Gastroesophageal sphincter (tissue), 4 donors: ENCODE measurements at regions not wholly inside any gene's neighbourhood (a gene's known extent, or its start where the extent isn't known, plus 50 kb on each side); places are given as distances from the start of the nearest gene placed in this dataset.
"Not testable (repeated sequence)": the region's sequence is repeated elsewhere in the genome, so short reads cannot be mapped to it uniquely, and the experiment has no call there.

ENCODE experiments used
- ATAC-seq: fragments of 150-250 bp; one replicate; pipeline ENCODE4 v1.9.1; 2016; ENCODE audit warnings: mild to moderate bottlenecking, moderate library complexity
- H3K27ac ChIP-seq, 4 donors: fragments of 200-600 bp; sonication (generic) in 3 of 4; 1 replicate in 3 of 4; 2 replicates in 1 of 4; pipeline ENCODE4 v1.5.1; 2016 to 2019
- H3K27me3 ChIP-seq: fragments of 200-600 bp; sonication (generic); one replicate; pipeline ENCODE4 v1.5.1; 2019
- H3K36me3 ChIP-seq, 2 donors: fragments of 200-600 bp; sonication (generic); one replicate each; pipeline ENCODE4 v1.5.1; 2019; ENCODE audit warnings: control low read depth in 1 of 2
- H3K4me1 ChIP-seq, 3 donors: fragments of 200-600 bp; sonication (generic); 1 replicate in 2 of 3; 2 replicates in 1 of 3; pipeline ENCODE4 v1.5.1; 2016 to 2019; ENCODE audit warnings: control low read depth in 2 of 3
- H3K4me3 ChIP-seq, 2 donors: fragments of 200-600 bp; sonication (generic); one replicate each; pipeline ENCODE4 v1.5.1; 2019; ENCODE audit warnings: mild to moderate bottlenecking in 1 of 2, moderate library complexity in 1 of 2
- H3K9me3 ChIP-seq, 3 donors: fragments of 200-600 bp; sonication (generic); one replicate each; pipeline ENCODE4 v1.5.1; 2017 to 2019; ENCODE audit warnings: control low read depth in 2 of 3
- EP300 ChIP-seq: sonication (generic); formaldehyde crosslinking; IDR thresholded peaks from one replicate; pipeline ENCODE4 v1.6.1; 2017; ENCODE audit warnings: antibody characterized with exemption, mild to moderate bottlenecking
- POLR2A ChIP-seq, 2 donors: fragments of 450-650 bp; IDR thresholded peaks; one replicate each; pipeline ENCODE4 v1.6.1; 2017; ENCODE audit warnings: antibody characterized with exemption in 2 of 2, mild to moderate bottlenecking in 2 of 2, moderate library complexity in 1 of 2
- POLR2AphosphoS5 ChIP-seq: sonication (generic); formaldehyde crosslinking; IDR thresholded peaks from one replicate; pipeline ENCODE4 v1.6.1; 2017; ENCODE audit warnings: antibody characterized with exemption
- WGBS, 2 donors: methylation state at CpG; one replicate each; pipeline ENCODE4 v1.1.5; 2018; ENCODE audit warnings: low coverage in 1 of 2; 5-methylcytosine and 5-hydroxymethylcytosine counted together
- TF ChIP-seq, protein P1 (sequence below), 4 experiments: fragments of 200-600 bp in 2 of 4; fragments of 450-650 bp in 2 of 4; sonication (generic) in 1 of 4; IDR thresholded peaks; one replicate each; pipeline ENCODE4 v1.5.1; 2017 to 2019; ENCODE audit warnings: antibody characterized with exemption in 4 of 4, mild to moderate bottlenecking in 2 of 4, moderate library complexity in 2 of 4

DNA sequence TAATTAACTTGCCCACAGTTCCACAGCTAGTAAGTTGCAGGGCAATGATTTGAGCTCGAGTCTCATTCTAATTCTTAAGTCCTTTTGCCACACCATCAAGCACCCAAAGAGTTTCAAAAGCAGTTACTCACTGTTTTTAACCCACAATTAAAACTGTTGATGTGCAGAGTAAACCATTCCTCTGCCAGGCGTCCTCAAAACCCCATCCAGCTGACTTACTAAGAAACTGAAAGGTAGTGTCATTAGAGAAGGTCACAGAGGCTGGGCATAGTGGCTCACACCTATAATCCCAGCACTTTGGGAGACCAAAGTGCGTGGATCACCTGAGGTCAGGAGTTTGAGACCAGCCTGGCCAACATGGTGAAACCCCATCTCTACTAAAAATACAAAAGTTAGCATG, 121.7 kb downstream of the CHIC2 start:
- Histone ChIP-seq H3K4me1 (peaks cover 0 to 19% (median 0%) of the 10 kb centered on the region in 3 donors), H3K27ac (no peak overlapping the region), H3K4me3 (no peak overlapping the region), H3K36me3 (no peaks in the 10 kb centered on the region), H3K9me3 (peaks cover 0 to 25% (median 0%) of the 10 kb centered on the region in 3 donors), H3K27me3 (peaks cover 72% of the 10 kb centered on the region)
- TF ChIP-seq POLR2A (IDR thresholded peaks at IDR 0.05), result no peak
- no peak for TF ChIP-seq POLR2AphosphoS5
- no peak for TF ChIP-seq EP300
- TF ChIP-seq, protein P1, sequence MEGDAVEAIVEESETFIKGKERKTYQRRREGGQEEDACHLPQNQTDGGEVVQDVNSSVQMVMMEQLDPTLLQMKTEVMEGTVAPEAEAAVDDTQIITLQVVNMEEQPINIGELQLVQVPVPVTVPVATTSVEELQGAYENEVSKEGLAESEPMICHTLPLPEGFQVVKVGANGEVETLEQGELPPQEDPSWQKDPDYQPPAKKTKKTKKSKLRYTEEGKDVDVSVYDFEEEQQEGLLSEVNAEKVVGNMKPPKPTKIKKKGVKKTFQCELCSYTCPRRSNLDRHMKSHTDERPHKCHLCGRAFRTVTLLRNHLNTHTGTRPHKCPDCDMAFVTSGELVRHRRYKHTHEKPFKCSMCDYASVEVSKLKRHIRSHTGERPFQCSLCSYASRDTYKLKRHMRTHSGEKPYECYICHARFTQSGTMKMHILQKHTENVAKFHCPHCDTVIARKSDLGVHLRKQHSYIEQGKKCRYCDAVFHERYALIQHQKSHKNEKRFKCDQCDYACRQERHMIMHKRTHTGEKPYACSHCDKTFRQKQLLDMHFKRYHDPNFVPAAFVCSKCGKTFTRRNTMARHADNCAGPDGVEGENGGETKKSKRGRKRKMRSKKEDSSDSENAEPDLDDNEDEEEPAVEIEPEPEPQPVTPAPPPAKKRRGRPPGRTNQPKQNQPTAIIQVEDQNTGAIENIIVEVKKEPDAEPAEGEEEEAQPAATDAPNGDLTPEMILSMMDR (IDR thresholded peaks at IDR 0.05), result no peak
- 83 to 95% methylated on average over 2 of the region's 3 CpGs for WGBS, 2 donors
- ATAC-seq, result no peak

DNA sequence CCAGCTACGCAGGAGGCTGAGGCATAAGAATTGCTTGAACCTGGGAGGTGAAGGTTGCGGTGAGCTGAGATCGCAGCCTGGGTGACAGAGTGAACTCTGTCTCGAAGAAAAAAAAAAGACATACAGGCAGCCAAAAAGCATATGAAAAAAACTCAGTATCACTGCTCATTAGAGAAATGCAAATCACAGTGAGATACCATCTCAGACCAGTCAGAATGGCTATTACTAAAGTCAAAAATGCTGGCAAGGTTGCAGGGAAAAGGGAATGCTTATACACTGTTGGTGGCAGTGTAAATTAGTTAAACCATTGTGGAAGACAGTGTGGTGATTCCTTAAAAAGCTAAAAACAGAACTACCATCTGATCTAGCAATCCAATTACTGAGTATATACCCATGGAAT, 123.1 kb downstream of the CHIC2 start:
- Histone ChIP-seq H3K4me1 (peaks cover 0 to 19% (median 0%) of the 10 kb centered on the region in 3 donors), H3K9me3 (peaks cover 0 to 25% (median 0%) of the 10 kb centered on the region in 3 donors), H3K27ac (no peak overlapping the region), H3K27me3 (peaks cover 71% of the 10 kb centered on the region), H3K36me3 (no peaks in the 10 kb centered on the region), H3K4me3 (no peak overlapping the region)
- ATAC-seq, result no peak
- WGBS, 2 donors, result 89 to 100% methylated on average over 3 of the region's 4 CpGs
- no peak for TF ChIP-seq EP300
- TF ChIP-seq, protein P1 (IDR thresholded peaks at IDR 0.05), result no peak
- no peak for TF ChIP-seq POLR2AphosphoS5
- no peak for TF ChIP-seq POLR2A (IDR thresholded peaks at IDR 0.05)

DNA sequence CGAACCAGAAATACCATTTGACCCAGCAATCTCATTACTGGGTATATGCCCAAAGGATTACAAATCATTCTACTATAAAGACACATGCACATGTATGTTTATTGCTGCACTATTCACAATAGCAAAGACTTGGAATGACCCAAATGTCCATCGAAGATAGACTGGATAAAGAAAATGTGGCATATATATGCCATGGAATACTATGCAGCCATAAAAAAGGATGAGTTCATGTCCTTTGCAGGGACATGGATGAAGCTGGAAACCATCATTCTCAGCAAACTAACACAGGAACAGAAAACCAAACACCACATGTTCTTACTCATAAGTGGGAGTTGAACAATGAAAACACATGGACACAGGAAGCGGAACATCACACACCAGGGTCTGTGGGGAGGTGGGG, 124.5 kb downstream of the CHIC2 start:
- peaks cover 0 to 19% (median 0%) of the 10 kb centered on the region in 3 donors for H3K4me1 ChIP-seq
- peaks cover 0 to 25% (median 0%) of the 10 kb centered on the region in 3 donors for H3K9me3 ChIP-seq
- 90 to 94% methylated on average over 2 to 3 of the region's 3 CpGs for WGBS, 2 donors
- H3K27ac ChIP-seq, H3K4me3 ChIP-seq, ATAC-seq, H3K36me3 ChIP-seq: not testable (repeated sequence)
- H3K27me3 ChIP-seq, result peaks cover 67% of the 10 kb centered on the region

DNA sequence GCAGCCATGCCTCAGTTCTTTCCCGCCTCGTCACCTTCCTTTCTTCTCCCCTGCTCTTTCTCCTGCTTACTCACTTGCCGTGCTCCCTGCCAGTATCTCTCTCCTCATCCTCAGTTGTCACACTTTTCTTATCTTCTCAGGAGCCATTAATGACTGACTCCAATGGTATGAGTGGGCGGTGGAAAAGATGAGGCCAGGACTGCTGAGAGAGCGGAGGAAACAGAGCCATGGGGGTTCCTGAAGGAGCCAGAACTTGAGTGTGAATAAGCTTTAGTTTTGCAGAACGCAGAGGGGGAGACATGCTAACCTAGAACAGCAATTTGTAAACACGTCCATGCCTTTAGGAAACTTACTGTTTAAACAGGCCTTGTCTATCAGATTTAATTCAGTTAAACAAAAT, 126.5 kb downstream of the CHIC2 start:
- H3K4me3 ChIP-seq, result no peak overlapping the region
- ATAC-seq, result no peak
- WGBS, 2 donors, result 49 to 67% methylated on average over 5 to 7 of the region's 7 CpGs
- no peaks in the 10 kb centered on the region for H3K36me3 ChIP-seq
- peaks cover 0 to 4% (median 0%) of the 10 kb centered on the region in 3 donors for H3K4me1 ChIP-seq
- H3K9me3 ChIP-seq, result peaks cover 0 to 25% (median 0%) of the 10 kb centered on the region in 3 donors
- TF ChIP-seq POLR2AphosphoS5, result no peak
- TF ChIP-seq, protein P1 (IDR thresholded peaks at IDR 0.05), result no peak
- TF ChIP-seq POLR2A (IDR thresholded peaks at IDR 0.05), result no peak
- TF ChIP-seq EP300, result no peak
- H3K27ac ChIP-seq, result no peak overlapping the region
- H3K27me3 ChIP-seq, result peaks cover 80% of the 10 kb centered on the region

DNA sequence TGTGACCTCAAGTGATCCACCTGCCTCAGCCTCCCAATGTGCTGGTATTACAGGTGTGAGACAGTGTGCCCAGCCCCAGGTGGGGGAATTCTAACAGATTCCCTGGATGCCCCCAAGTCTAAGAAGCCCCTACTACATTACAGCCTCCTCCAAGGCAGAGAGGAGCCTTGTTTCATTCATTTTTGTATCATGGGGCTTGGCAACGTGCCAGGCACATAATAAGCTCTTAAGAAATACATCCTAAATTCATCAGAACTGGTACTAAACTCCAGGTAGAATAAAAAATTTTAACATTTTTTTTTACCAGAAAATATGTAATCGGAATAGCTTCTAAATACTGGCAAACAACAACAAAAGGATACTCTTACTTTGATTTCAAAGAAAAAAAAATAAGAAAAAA, 127.1 kb downstream of the CHIC2 start:
- Histone ChIP-seq H3K4me3 (no peak overlapping the region), H3K9me3 (peaks cover 0 to 25% (median 0%) of the 10 kb centered on the region in 3 donors), H3K36me3 (no peaks in the 10 kb centered on the region), H3K27ac (no peak overlapping the region), H3K27me3 (peaks cover 86% of the 10 kb centered on the region), H3K4me1 (no peaks in the 10 kb centered on the region)
- no peak for TF ChIP-seq POLR2AphosphoS5
- no peak for TF ChIP-seq EP300
- TF ChIP-seq, protein P1 (IDR thresholded peaks at IDR 0.05), result no peak
- TF ChIP-seq POLR2A (IDR thresholded peaks at IDR 0.05), result no peak
- ATAC-seq, result no peak
- 18 to 46% methylated on average over 1 to 2 of the region's 2 CpGs for WGBS, 2 donors
